Choroid plexus epithelial cell (primary cell): ENCODE measurements at regions not wholly inside any gene's neighbourhood (a gene's known extent, or its start where the extent isn't known, plus 50 kb on each side); places are given as distances from the start of the nearest gene placed in this dataset.

Source experiments
- DNase-seq: peaks from one replicate; pipeline ENCODE4 v3.0.0-alpha.2; 2010; ENCODE audit warnings: low read depth
- H3K4me3 ChIP-seq: 2 replicates; pipeline ENCODE4 v1.5.1; 2011; ENCODE audit warnings: low read depth, mild to moderate bottlenecking, control low read depth, low read length, moderate library complexity
- CTCF ChIP-seq: conservative IDR thresholded peaks from 2 replicates; pipeline ENCODE4 v1.5.1; 2011; ENCODE audit warnings: low read depth, mild to moderate bottlenecking, control low read depth, inconsistent platforms, low read length, moderate library complexity

GRCh38 chrX:7582191-7582590, 260.8 kb upstream of the VCX start:
- H3K4me3 ChIP-seq = no peak overlapping the region
- no peak for DNase-seq
- no peak for TF ChIP-seq CTCF

GRCh38 chrX:7580127-7580526, 262.8 kb upstream of the VCX start:
- H3K4me3 ChIP-seq = no peak overlapping the region
- no peak for DNase-seq
- TF ChIP-seq CTCF = no peak

- DNase-seq = peak; percentile 0
- no peak for TF ChIP-seq CTCF
Measured at GRCh38 chrX:7574325-7574724, 268.6 kb upstream of the VCX start.

GRCh38 chrX:7570432-7571029, 272.4 kb upstream of the VCX start:
- no peak for TF ChIP-seq CTCF
- DNase-seq = no peak

More at GRCh38 chrX:7574325-7574724, 268.6 kb upstream of the VCX start:
- no peak overlapping the region for H3K4me3 ChIP-seq

GRCh38 chrX:7568597-7568996, 274.4 kb upstream of the VCX start:
- no peak for TF ChIP-seq CTCF
- H3K4me3 ChIP-seq = no peak overlapping the region
- DNase-seq = no peak

More at GRCh38 chrX:7570432-7571029, 272.4 kb upstream of the VCX start:
- no peak overlapping the region for H3K4me3 ChIP-seq

GRCh38 chrX:7568130-7568529, 274.8 kb upstream of the VCX start:
- H3K4me3 ChIP-seq = no peak overlapping the region
- no peak for DNase-seq
- TF ChIP-seq CTCF = no peak

GRCh38 chrX:7552760-7553159, 290.2 kb upstream of the VCX start:
- no peak overlapping the region for H3K4me3 ChIP-seq
- no peak for TF ChIP-seq CTCF
- DNase-seq = no peak
